ENCODE measurements at regions not wholly inside any gene's neighbourhood (a gene's known extent, or its start where the extent isn't known, plus 50 kb on each side); places are given as distances from the start of the nearest gene placed in this dataset.

- Histone ChIP-seq H3K4me3 (ENCODE audit: insufficient read depth, low read depth, low read length, poor library complexity, severe bottlenecking) (no peak overlapping the region), H3K36me3 (ENCODE audit: control insufficient read depth, insufficient read depth, low read length) (no peaks in the 10 kb centered on the region), H3K27ac (ENCODE audit: insufficient read depth, low read length, poor library complexity, severe bottlenecking) (no peak overlapping the region), H3K27me3 (replicated peaks; ENCODE audit: control insufficient read depth, insufficient read depth, low read length, poor library complexity, severe bottlenecking) (peaks cover 3% of the 10 kb centered on the region), H3K9me3 (ENCODE audit: control insufficient read depth, low read length) (no peaks in the 10 kb centered on the region), H3K4me1 (ENCODE audit: control insufficient read depth, insufficient read depth, low read length, poor library complexity, severe bottlenecking) (no peaks in the 10 kb centered on the region)
- no peak for DNase-seq
These were observed 164.0 kb upstream of the E2F8 start for GRCh38 chr11:19404787-19405186.

GRCh38 chr11:19403196-19403895 lies 162.6 kb upstream of the E2F8 start:
- Histone ChIP-seq H3K4me1 (ENCODE audit: control insufficient read depth, insufficient read depth, low read length, poor library complexity, severe bottlenecking) (no peaks in the 10 kb centered on the region), H3K36me3 (ENCODE audit: control insufficient read depth, insufficient read depth, low read length) (no peaks in the 10 kb centered on the region), H3K4me3 (ENCODE audit: insufficient read depth, low read depth, low read length, poor library complexity, severe bottlenecking) (no peak overlapping the region), H3K9me3 (ENCODE audit: control insufficient read depth, low read length) (no peaks in the 10 kb centered on the region), H3K27me3 (replicated peaks; ENCODE audit: control insufficient read depth, insufficient read depth, low read length, poor library complexity, severe bottlenecking) (no peaks in the 10 kb centered on the region), H3K27ac (ENCODE audit: insufficient read depth, low read length, poor library complexity, severe bottlenecking) (no peak overlapping the region)
- no peak for DNase-seq

GRCh38 chr11:19400296-19400695 lies 159.6 kb upstream of the E2F8 start:
- Histone ChIP-seq H3K27me3 (replicated peaks; ENCODE audit: control insufficient read depth, insufficient read depth, low read length, poor library complexity, severe bottlenecking) (no peaks in the 10 kb centered on the region), H3K27ac (ENCODE audit: insufficient read depth, low read length, poor library complexity, severe bottlenecking) (no peak overlapping the region), H3K36me3 (ENCODE audit: control insufficient read depth, insufficient read depth, low read length) (no peaks in the 10 kb centered on the region), H3K4me1 (ENCODE audit: control insufficient read depth, insufficient read depth, low read length, poor library complexity, severe bottlenecking) (no peaks in the 10 kb centered on the region), H3K4me3 (ENCODE audit: insufficient read depth, low read depth, low read length, poor library complexity, severe bottlenecking) (no peak overlapping the region), H3K9me3 (ENCODE audit: control insufficient read depth, low read length) (no peaks in the 10 kb centered on the region)
- DNase-seq, result no peak

DNA sequence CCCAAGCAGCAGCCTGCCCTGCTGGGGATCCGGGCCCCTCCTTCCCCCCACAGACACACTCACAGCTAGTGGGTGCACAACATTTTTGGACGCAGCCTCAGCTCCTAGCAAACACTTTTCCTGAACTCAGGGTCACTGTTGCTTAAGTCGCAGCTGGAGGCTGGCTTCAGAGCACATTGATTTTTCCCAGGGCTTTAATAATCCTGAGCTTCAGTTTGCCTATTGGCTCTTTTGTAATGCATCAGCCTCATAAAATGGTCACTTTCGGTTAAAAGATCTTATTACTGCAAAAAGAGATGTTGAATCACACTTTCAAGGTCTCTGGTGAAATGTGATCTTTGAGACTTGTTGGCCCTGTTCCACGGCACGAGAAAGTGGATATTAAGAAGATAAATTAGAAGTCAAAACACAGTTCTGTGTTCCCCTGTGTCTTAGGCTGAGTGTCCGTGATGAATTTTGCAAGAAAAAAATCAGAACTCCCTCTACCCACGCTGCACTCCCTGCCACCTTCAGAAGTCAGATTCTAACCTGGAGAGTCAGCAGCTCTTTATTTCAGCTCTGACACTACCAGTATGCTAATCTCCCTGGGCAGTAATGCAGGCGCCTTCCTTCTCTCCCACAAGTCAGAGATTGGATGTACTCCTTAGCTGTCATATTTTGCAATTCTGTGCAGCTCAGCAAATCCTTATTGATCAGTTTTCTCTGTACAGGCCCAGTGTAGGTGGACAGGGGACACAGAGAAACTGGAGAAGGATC lies 158.2 kb upstream of the E2F8 start:
- H3K4me1 ChIP-seq (ENCODE audit: control insufficient read depth, insufficient read depth, low read length, poor library complexity, severe bottlenecking), result no peaks in the 10 kb centered on the region
- no peak overlapping the region for H3K4me3 ChIP-seq (ENCODE audit: insufficient read depth, low read depth, low read length, poor library complexity, severe bottlenecking)
- no peak for DNase-seq
- H3K27ac ChIP-seq (ENCODE audit: insufficient read depth, low read length, poor library complexity, severe bottlenecking), result no peak overlapping the region
- no peaks in the 10 kb centered on the region for H3K36me3 ChIP-seq (ENCODE audit: control insufficient read depth, insufficient read depth, low read length)
- H3K9me3 ChIP-seq (ENCODE audit: control insufficient read depth, low read length), result no peaks in the 10 kb centered on the region
- H3K27me3 ChIP-seq (replicated peaks; ENCODE audit: control insufficient read depth, insufficient read depth, low read length, poor library complexity, severe bottlenecking), result no peaks in the 10 kb centered on the region

DNA sequence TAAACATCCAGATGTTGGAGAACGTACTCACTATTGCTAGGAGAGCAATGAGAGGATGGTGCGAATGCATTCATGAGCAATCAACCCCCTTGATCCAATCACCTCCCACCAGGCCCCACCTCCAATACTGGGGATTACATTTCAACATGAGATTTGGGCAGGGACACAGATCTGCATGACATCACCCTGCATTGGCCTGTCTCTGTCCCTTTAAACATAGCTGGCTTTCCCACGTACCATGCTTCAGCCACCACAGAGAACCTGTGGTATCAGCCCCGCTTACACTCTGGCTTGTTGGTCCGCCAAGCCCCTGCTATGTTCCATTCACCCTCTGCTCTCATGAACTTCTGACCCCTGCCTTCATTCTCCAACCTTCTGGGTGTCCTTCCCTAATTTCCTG lies 157.5 kb upstream of the E2F8 start:
- H3K4me1 ChIP-seq (ENCODE audit: control insufficient read depth, insufficient read depth, low read length, poor library complexity, severe bottlenecking), result no peaks in the 10 kb centered on the region
- DNase-seq, result no peak
- H3K27ac ChIP-seq (ENCODE audit: insufficient read depth, low read length, poor library complexity, severe bottlenecking), result no peak overlapping the region
- no peaks in the 10 kb centered on the region for H3K27me3 ChIP-seq (replicated peaks; ENCODE audit: control insufficient read depth, insufficient read depth, low read length, poor library complexity, severe bottlenecking)
- no peak overlapping the region for H3K4me3 ChIP-seq (ENCODE audit: insufficient read depth, low read depth, low read length, poor library complexity, severe bottlenecking)
- no peaks in the 10 kb centered on the region for H3K9me3 ChIP-seq (ENCODE audit: control insufficient read depth, low read length)
- H3K36me3 ChIP-seq (ENCODE audit: control insufficient read depth, insufficient read depth, low read length), result no peaks in the 10 kb centered on the region

DNA sequence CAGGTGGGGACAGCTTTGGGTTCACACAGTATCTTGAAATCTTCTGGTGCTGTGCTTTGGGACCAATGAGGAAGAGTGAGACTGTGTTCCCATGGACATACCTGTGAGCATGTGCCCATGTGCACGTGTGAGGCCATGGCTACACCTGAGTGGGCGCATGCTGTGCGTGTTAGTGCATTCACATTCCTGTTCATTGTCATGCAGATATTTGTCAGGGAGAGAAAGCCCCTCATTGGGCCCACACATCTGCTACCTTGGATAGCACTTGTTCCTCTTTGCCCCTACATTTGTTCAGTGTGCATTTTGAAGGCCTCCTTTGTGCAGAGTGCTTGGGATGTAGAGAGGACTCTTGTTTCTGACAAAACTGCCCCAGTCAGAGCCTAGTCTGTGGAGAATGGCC lies 154.3 kb upstream of the E2F8 start:
- H3K4me3 ChIP-seq (ENCODE audit: insufficient read depth, low read depth, low read length, poor library complexity, severe bottlenecking), result no peak overlapping the region
- no peak for DNase-seq
- no peaks in the 10 kb centered on the region for H3K4me1 ChIP-seq (ENCODE audit: control insufficient read depth, insufficient read depth, low read length, poor library complexity, severe bottlenecking)
- H3K27me3 ChIP-seq (replicated peaks; ENCODE audit: control insufficient read depth, insufficient read depth, low read length, poor library complexity, severe bottlenecking), result no peaks in the 10 kb centered on the region
- no peak overlapping the region for H3K27ac ChIP-seq (ENCODE audit: insufficient read depth, low read length, poor library complexity, severe bottlenecking)
- no peaks in the 10 kb centered on the region for H3K36me3 ChIP-seq (ENCODE audit: control insufficient read depth, insufficient read depth, low read length)
- no peaks in the 10 kb centered on the region for H3K9me3 ChIP-seq (ENCODE audit: control insufficient read depth, low read length)

DNA sequence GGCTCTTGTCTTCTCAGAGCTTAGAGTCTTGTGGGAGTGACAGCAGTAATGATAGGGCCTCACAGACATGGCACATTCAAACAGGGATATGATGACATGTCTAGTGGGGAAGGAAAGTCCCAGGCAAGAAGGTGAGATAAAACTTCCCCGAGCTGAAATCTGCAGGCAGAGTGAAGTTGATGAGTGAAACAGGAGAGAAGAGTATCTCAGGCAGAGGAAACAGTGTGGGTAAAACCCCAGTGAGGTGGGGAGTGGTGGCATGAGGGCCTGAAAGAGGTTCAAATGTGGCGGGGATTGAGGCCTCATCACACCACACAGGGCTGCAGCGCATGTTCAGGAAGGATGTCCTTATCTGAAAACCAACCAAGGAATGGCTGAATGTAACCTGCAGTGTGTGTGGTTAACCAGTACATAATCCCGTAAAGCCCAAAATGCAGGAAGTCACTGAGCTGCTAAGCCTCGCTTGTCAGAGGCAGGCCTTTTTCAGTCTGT lies 153.8 kb upstream of the E2F8 start:
- DNase-seq, result no peak
- Histone ChIP-seq H3K27ac (ENCODE audit: insufficient read depth, low read length, poor library complexity, severe bottlenecking) (no peak overlapping the region), H3K4me1 (ENCODE audit: control insufficient read depth, insufficient read depth, low read length, poor library complexity, severe bottlenecking) (no peaks in the 10 kb centered on the region)

DNA sequence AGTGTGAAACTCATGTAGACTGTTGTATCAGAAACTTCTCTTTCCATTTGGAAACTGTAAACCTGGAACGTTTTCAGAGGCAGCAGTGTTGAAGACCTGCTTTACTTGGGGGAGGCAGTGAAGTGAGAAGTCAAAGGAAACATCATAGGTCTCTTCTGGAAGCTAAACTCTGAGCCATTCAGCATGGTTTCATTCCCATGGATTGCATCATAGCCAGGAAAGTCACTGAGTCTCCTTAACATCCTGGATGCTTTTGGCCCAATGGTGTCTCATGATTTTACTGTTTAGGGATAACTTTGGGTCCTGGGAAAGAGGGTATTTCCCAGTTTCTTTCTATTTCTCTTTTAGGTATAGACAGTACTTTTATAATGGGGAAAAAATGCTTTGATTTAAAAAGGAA lies 153.2 kb upstream of the E2F8 start:
- no peak overlapping the region for H3K27ac ChIP-seq (ENCODE audit: insufficient read depth, low read length, poor library complexity, severe bottlenecking)
- no peaks in the 10 kb centered on the region for H3K36me3 ChIP-seq (ENCODE audit: control insufficient read depth, insufficient read depth, low read length)
- H3K4me1 ChIP-seq (ENCODE audit: control insufficient read depth, insufficient read depth, low read length, poor library complexity, severe bottlenecking), result no peaks in the 10 kb centered on the region
- DNase-seq, result no peak
- H3K27me3 ChIP-seq (replicated peaks; ENCODE audit: control insufficient read depth, insufficient read depth, low read length, poor library complexity, severe bottlenecking), result no peaks in the 10 kb centered on the region
- no peak overlapping the region for H3K4me3 ChIP-seq (ENCODE audit: insufficient read depth, low read depth, low read length, poor library complexity, severe bottlenecking)
- H3K9me3 ChIP-seq (ENCODE audit: control insufficient read depth, low read length), result no peaks in the 10 kb centered on the region

More for the DNA sequence above, 153.8 kb upstream of the E2F8 start:
- no peaks in the 10 kb centered on the region for H3K27me3 ChIP-seq (replicated peaks; ENCODE audit: control insufficient read depth, insufficient read depth, low read length, poor library complexity, severe bottlenecking)
- no peaks in the 10 kb centered on the region for H3K36me3 ChIP-seq (ENCODE audit: control insufficient read depth, insufficient read depth, low read length)
- H3K4me3 ChIP-seq (ENCODE audit: insufficient read depth, low read depth, low read length, poor library complexity, severe bottlenecking), result no peak overlapping the region
- no peaks in the 10 kb centered on the region for H3K9me3 ChIP-seq (ENCODE audit: control insufficient read depth, low read length)

GRCh38 chr11:19392847-19393518 lies 152.2 kb upstream of the E2F8 start:
- DNase-seq, result no peak
- no peaks in the 10 kb centered on the region for H3K27me3 ChIP-seq (replicated peaks; ENCODE audit: control insufficient read depth, insufficient read depth, low read length, poor library complexity, severe bottlenecking)
- H3K27ac ChIP-seq (ENCODE audit: insufficient read depth, low read length, poor library complexity, severe bottlenecking), result no peak overlapping the region
- no peaks in the 10 kb centered on the region for H3K9me3 ChIP-seq (ENCODE audit: control insufficient read depth, low read length)
- H3K36me3 ChIP-seq (ENCODE audit: control insufficient read depth, insufficient read depth, low read length), result no peaks in the 10 kb centered on the region
- H3K4me3 ChIP-seq (ENCODE audit: insufficient read depth, low read depth, low read length, poor library complexity, severe bottlenecking), result no peak overlapping the region
- no peaks in the 10 kb centered on the region for H3K4me1 ChIP-seq (ENCODE audit: control insufficient read depth, insufficient read depth, low read length, poor library complexity, severe bottlenecking)

GRCh38 chr11:19392321-19392720 lies 151.6 kb upstream of the E2F8 start:
- Histone ChIP-seq H3K4me1 (ENCODE audit: control insufficient read depth, insufficient read depth, low read length, poor library complexity, severe bottlenecking) (no peaks in the 10 kb centered on the region), H3K9me3 (ENCODE audit: control insufficient read depth, low read length) (no peaks in the 10 kb centered on the region), H3K36me3 (ENCODE audit: control insufficient read depth, insufficient read depth, low read length) (no peaks in the 10 kb centered on the region), H3K4me3 (ENCODE audit: insufficient read depth, low read depth, low read length, poor library complexity, severe bottlenecking) (no peak overlapping the region), H3K27me3 (replicated peaks; ENCODE audit: control insufficient read depth, insufficient read depth, low read length, poor library complexity, severe bottlenecking) (no peaks in the 10 kb centered on the region), H3K27ac (ENCODE audit: insufficient read depth, low read length, poor library complexity, severe bottlenecking) (no peak overlapping the region)
- DNase-seq, result no peak
